ENCODE measurements at regions not wholly inside any gene's neighbourhood (a gene's known extent, or its start where the extent isn't known, plus 50 kb on each side); places are given as distances from the start of the nearest gene placed in this dataset.
"Not testable (repeated sequence)": the region's sequence is repeated elsewhere in the genome, so short reads cannot be mapped to it uniquely, and the experiment has no call there.

GRCh38 chr5:107010060-107010459 lies 660.7 kb downstream of the EFNA5 start:
- no TSS peak for BruUV-seq (replicated peaks)
- intact Hi-C loops (cut with micrococcal nuclease; ENCODE audit: unreplicated experiment) = no loop called here
- no peak overlapping the region for H3K4me3 Mint-ChIP-seq (ENCODE audit: low read depth, unreplicated experiment)
- TF ChIP-seq CTCF (IDR thresholded peaks at IDR 0.05; ENCODE audit: unreplicated experiment) = no peak
- H3K27ac Mint-ChIP-seq (ENCODE audit: unreplicated experiment) = no peak overlapping the region
- DNase-seq = no peak
- no peaks in the 10 kb centered on the region for H3K4me1 Mint-ChIP-seq (ENCODE audit: low read depth, unreplicated experiment)
- H3K9me3 Mint-ChIP-seq (ENCODE audit: low read depth, unreplicated experiment) = no peaks in the 10 kb centered on the region
- CTCF ChIA-PET = no interaction called here
- H3K36me3 Mint-ChIP-seq (ENCODE audit: insufficient read depth, unreplicated experiment) = peaks cover 5% of the 10 kb centered on the region
- H3K27me3 Mint-ChIP-seq (ENCODE audit: unreplicated experiment) = no peaks in the 10 kb centered on the region

- Mint-ChIP-seq H3K27ac (ENCODE audit: unreplicated experiment) (no peak overlapping the region), H3K36me3 (ENCODE audit: insufficient read depth, unreplicated experiment) (no peaks in the 10 kb centered on the region), H3K4me3 (ENCODE audit: low read depth, unreplicated experiment) (no peak overlapping the region), H3K4me1 (ENCODE audit: low read depth, unreplicated experiment) (no peaks in the 10 kb centered on the region), H3K27me3 (ENCODE audit: unreplicated experiment) (no peaks in the 10 kb centered on the region), H3K9me3 (ENCODE audit: low read depth, unreplicated experiment) (no peaks in the 10 kb centered on the region)
- CTCF ChIA-PET = no interaction called here
- intact Hi-C loops (cut with micrococcal nuclease; ENCODE audit: unreplicated experiment) = no loop called here
- no peak for DNase-seq
- TF ChIP-seq CTCF (IDR thresholded peaks at IDR 0.05; ENCODE audit: unreplicated experiment) = no peak
- no TSS peak for BruUV-seq (replicated peaks)
Measured at GRCh38 chr5:107005653-107006052, 665.1 kb downstream of the EFNA5 start.

- CTCF ChIA-PET = no interaction called here
- no TSS peak for BruUV-seq (replicated peaks)
- no peaks in the 10 kb centered on the region for H3K9me3 Mint-ChIP-seq (ENCODE audit: low read depth, unreplicated experiment)
- no peak for TF ChIP-seq CTCF (IDR thresholded peaks at IDR 0.05; ENCODE audit: unreplicated experiment)
- H3K27me3 Mint-ChIP-seq (ENCODE audit: unreplicated experiment) = no peaks in the 10 kb centered on the region
- intact Hi-C loops (cut with micrococcal nuclease; ENCODE audit: unreplicated experiment) = no loop called here
- no peak overlapping the region for H3K4me3 Mint-ChIP-seq (ENCODE audit: low read depth, unreplicated experiment)
- H3K4me1 Mint-ChIP-seq (ENCODE audit: low read depth, unreplicated experiment) = no peaks in the 10 kb centered on the region
- DNase-seq = no peak
- H3K36me3 Mint-ChIP-seq (ENCODE audit: insufficient read depth, unreplicated experiment) = no peaks in the 10 kb centered on the region
- H3K27ac Mint-ChIP-seq (ENCODE audit: unreplicated experiment) = no peak overlapping the region
Measured at GRCh38 chr5:107005161-107005560, 665.6 kb downstream of the EFNA5 start.

GRCh38 chr5:107002115-107002514 lies 668.6 kb downstream of the EFNA5 start:
- Mint-ChIP-seq H3K27me3 (ENCODE audit: unreplicated experiment) (no peaks in the 10 kb centered on the region), H3K27ac (ENCODE audit: unreplicated experiment) (no peak overlapping the region), H3K4me1 (ENCODE audit: low read depth, unreplicated experiment) (no peaks in the 10 kb centered on the region), H3K4me3 (ENCODE audit: low read depth, unreplicated experiment) (no peak overlapping the region), H3K9me3 (ENCODE audit: low read depth, unreplicated experiment) (peaks cover 10% of the 10 kb centered on the region), H3K36me3 (ENCODE audit: insufficient read depth, unreplicated experiment) (no peaks in the 10 kb centered on the region)
- no TSS peak for BruUV-seq (replicated peaks)
- intact Hi-C loops (cut with micrococcal nuclease; ENCODE audit: unreplicated experiment) = no loop called here
- CTCF ChIA-PET = no interaction called here
- DNase-seq = no peak
- TF ChIP-seq CTCF (IDR thresholded peaks at IDR 0.05; ENCODE audit: unreplicated experiment) = no peak

GRCh38 chr5:106999506-106999905 lies 671.2 kb downstream of the EFNA5 start:
- peaks cover 15% of the 10 kb centered on the region for H3K9me3 Mint-ChIP-seq (ENCODE audit: low read depth, unreplicated experiment)
- intact Hi-C loops (cut with micrococcal nuclease; ENCODE audit: unreplicated experiment); H3K36me3 Mint-ChIP-seq (ENCODE audit: insufficient read depth, unreplicated experiment): not testable (repeated sequence)

More at GRCh38 chr5:106999506-106999905, 671.2 kb downstream of the EFNA5 start:
- DNase-seq; H3K27me3 Mint-ChIP-seq (ENCODE audit: unreplicated experiment); BruUV-seq (replicated peaks); H3K4me1 Mint-ChIP-seq (ENCODE audit: low read depth, unreplicated experiment); H3K27ac Mint-ChIP-seq (ENCODE audit: unreplicated experiment); CTCF ChIA-PET; H3K4me3 Mint-ChIP-seq (ENCODE audit: low read depth, unreplicated experiment): not testable (repeated sequence)

Data from Calu3 (cell line).